ENCODE measurements at regions not wholly inside any gene's neighbourhood (a gene's known extent, or its start where the extent isn't known, plus 50 kb on each side); places are given as distances from the start of the nearest gene placed in this dataset.

GRCh38 chr15:60184579-60184978 is 180.5 kb downstream of the FOXB1 start:
- no peak overlapping the region for H3K4me3 ChIP-seq
- no peak for DNase-seq
- intact Hi-C loops (cut with DNase I; ENCODE audit: low total_unique reads) (no loop called here), in situ Hi-C loops (cut with MboI; ENCODE audit: low sequenced_read_pairs in 4 of 4) (loop anchor here in 2 of 4 donors (25.0 kb wide), 2 partner anchors 447 to 472 kb away; no protein-coding TSS in a partner anchor)
- no peaks in the 10 kb centered on the region for H3K4me1 ChIP-seq
- ATAC-seq, result no peak
- TF ChIP-seq CTCF (IDR thresholded peaks at IDR 0.05 in 4 of 5, conservative IDR thresholded peaks at IDR 0.05 in 1 of 5) (no peak), POLR2A (IDR thresholded peaks at IDR 0.05) (no peak)
- no peak overlapping the region for H3K27ac ChIP-seq
- H3K9me3 ChIP-seq, result no peaks in the 10 kb centered on the region
- no peaks in the 10 kb centered on the region for H3K36me3 ChIP-seq
- peaks cover 0 to 5% (median 0%) of the 10 kb centered on the region in 3 donors for H3K27me3 ChIP-seq

DNA sequence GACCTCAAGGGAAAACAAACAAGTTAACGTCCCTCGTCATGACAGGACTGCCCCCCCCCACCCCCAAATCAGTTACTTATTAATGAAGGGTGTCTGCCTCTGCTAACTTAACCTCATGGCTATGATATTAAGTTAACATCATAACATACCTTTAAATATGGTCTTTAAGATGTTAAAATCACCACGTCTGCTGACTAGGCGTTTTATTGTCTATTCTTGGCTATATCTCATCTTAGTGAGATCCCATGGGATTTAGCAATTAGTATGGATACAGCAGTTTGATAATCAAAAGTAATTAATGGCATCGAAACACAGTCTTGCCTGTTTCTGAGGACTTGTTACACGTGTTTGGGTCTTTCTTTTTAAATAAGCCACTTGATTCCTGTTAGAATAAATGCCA is 186.9 kb downstream of the FOXB1 start:
- no peaks in the 10 kb centered on the region for H3K4me1 ChIP-seq
- no peaks in the 10 kb centered on the region for H3K36me3 ChIP-seq
- no peaks in the 10 kb centered on the region for H3K9me3 ChIP-seq
- in situ Hi-C loops (cut with MboI; ENCODE audit: low sequenced_read_pairs in 4 of 4) (loop anchor here in 2 of 4 donors (25.0 kb wide), 2 partner anchors 454 to 479 kb away; no protein-coding TSS in a partner anchor), intact Hi-C loops (cut with DNase I; ENCODE audit: low total_unique reads) (no loop called here)
- no peak overlapping the region for H3K4me3 ChIP-seq
- no peak overlapping the region for H3K27ac ChIP-seq
- TF ChIP-seq POLR2A (IDR thresholded peaks at IDR 0.05) (no peak), CTCF (IDR thresholded peaks at IDR 0.05 in 4 of 5, conservative IDR thresholded peaks at IDR 0.05 in 1 of 5) (no peak)
- peaks cover 0 to 5% (median 0%) of the 10 kb centered on the region in 3 donors for H3K27me3 ChIP-seq
- no peak for DNase-seq
- ATAC-seq, result no peak

DNA sequence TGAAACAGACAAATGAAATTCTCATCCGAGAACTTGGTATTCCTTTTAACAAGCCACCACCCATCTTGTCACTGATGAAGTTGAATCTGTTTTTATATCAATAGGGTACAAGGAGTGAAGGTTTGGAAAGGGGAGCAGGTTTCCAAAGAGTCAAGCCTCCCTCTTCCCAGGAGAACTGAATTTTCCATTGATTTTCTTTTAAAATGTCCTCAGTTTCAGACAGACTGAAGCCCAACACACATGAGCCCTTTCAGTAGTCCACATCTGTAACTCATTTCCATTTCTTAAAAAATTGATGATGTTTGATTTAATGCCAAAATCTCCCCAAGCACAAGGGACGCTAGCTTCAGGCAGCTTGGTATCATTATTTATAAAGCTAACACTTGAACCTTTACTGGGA is 187.7 kb downstream of the FOXB1 start:
- H3K9me3 ChIP-seq, result no peaks in the 10 kb centered on the region
- H3K27ac ChIP-seq, result no peak overlapping the region
- no peak overlapping the region for H3K4me3 ChIP-seq
- no peaks in the 10 kb centered on the region for H3K36me3 ChIP-seq
- in situ Hi-C loops (cut with MboI; ENCODE audit: low sequenced_read_pairs in 4 of 4), result loop anchor here in 2 of 4 donors (25.0 kb wide), 2 partner anchors 455 to 480 kb away; no protein-coding TSS in a partner anchor
- DNase-seq (no peak), ATAC-seq (no peak)
- no peaks in the 10 kb centered on the region for H3K4me1 ChIP-seq
- peaks cover 0 to 5% (median 0%) of the 10 kb centered on the region in 3 donors for H3K27me3 ChIP-seq
- intact Hi-C loops (cut with DNase I; ENCODE audit: low total_unique reads), result no loop called here
- TF ChIP-seq POLR2A (IDR thresholded peaks at IDR 0.05) (no peak), CTCF (IDR thresholded peaks at IDR 0.05 in 4 of 5, conservative IDR thresholded peaks at IDR 0.05 in 1 of 5) (no peak)

GRCh38 chr15:60195611-60196010 is 191.5 kb downstream of the FOXB1 start:
- in situ Hi-C loops (cut with MboI; ENCODE audit: low sequenced_read_pairs in 4 of 4) (loop anchor here in 2 of 4 donors (25.0 kb wide), 2 partner anchors 458 to 483 kb away; no protein-coding TSS in a partner anchor), intact Hi-C loops (cut with DNase I; ENCODE audit: low total_unique reads) (no loop called here)
- Histone ChIP-seq H3K27me3 (no peaks in the 10 kb centered on the region), H3K4me1 (no peaks in the 10 kb centered on the region), H3K9me3 (no peaks in the 10 kb centered on the region), H3K36me3 (no peaks in the 10 kb centered on the region), H3K27ac (no peak overlapping the region), H3K4me3 (no peak overlapping the region)
- DNase-seq (no peak), ATAC-seq (no peak)
- no peak for TF ChIP-seq CTCF (IDR thresholded peaks at IDR 0.05 in 4 of 5, conservative IDR thresholded peaks at IDR 0.05 in 1 of 5)
- no peak for TF ChIP-seq POLR2A (IDR thresholded peaks at IDR 0.05)
